GM18909 (cell line): ENCODE measurements at regions not wholly inside any gene's neighbourhood (a gene's known extent, or its start where the extent isn't known, plus 50 kb on each side); places are given as distances from the start of the nearest gene placed in this dataset.
"Not testable (repeated sequence)": the region's sequence is repeated elsewhere in the genome, so short reads cannot be mapped to it uniquely, and the experiment has no call there.

Source experiments
- ATAC-seq: cut with Tn5 transposase; IDR thresholded peaks from one replicate; pipeline ENCODE4 v1.9.1; 2021; ENCODE audit warnings: mild to moderate bottlenecking; ENCODE audit not compliant: unreplicated experiment, poor library complexity

DNA sequence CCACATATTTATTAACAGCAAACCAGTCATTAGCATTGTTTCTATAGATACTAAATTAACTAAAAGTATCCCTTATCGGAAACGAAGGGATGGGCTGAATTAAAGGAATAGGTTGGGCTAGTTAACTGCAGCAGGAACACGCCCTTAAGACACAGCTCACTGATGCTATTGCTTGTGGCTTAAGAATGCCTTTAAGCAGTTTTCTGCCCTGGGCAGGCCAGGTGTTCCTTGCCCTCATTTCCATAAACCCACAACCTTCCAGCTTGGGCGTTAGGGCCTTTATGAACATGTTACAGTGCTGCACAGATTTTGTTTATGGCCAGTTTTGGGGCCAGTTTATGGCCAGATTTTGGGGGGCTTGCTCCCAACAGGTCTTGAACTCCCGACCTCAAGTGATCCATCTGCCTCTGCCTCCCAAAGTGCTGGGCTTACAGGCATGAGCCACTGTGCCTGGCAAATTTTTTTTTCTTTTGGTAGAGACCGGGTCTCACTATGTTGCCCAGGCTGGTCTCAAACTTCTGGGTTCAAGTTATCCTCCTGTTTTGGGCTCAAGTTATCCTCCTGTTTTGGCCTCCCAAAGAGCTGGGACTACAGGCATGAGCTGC is 90.1 kb upstream of the GRIN2A start:
- not testable (repeated sequence) for ATAC-seq

DNA sequence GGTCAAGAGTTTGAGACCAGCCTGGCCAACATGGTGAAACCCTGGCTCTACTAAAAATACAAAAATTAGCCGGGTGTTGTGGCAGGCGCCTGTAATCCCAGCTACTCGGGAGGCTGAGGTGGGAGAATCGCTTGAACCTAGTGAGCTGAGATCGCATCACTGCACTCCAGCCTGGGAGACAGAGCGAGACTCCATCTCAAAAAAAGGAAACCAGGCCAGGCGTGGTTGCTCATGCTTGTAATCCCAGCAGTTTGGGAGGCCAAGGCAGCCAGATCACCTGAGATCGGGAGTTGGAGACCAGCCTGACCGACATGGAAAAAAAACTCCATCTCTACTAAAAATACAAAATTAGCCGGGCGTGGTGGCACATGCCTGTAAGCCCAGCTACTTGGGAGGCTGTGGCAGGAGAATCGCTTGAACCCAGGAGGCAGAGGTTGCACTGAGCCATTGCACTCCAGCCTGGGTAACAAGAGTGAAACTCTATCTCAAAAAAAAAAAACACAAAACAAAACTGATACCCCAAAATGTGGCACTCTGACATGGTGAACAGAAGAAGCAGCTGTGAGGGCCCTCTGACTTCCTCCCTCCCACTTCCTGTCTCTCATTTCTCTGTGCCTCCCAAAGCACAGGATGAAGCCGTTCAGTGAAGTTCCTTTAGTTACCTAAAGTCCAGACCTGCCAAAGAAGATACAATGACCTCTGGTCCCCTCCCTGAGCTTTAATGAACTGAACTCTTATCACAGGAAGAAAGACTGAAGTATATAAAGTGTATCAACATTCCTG is 93.2 kb upstream of the GRIN2A start:
- ATAC-seq = peak; percentile 84

DNA sequence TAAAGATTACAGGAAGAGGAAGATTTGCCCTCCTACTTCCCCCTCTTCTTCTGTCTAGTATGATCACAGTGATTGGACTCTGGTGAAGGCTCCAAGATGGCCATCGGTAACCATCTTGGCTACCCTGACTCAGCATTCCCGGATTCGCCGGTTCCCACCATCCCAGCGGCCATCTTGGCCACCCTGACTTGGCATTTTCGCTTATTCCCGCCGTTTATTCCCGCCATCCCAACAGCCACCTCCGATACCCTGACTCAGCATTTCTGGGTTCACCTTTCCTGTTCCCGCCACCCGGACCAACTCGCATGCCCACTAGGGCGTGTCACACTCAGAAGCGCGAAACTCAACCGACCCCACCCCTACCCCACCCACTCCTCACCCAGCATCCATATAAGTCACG is 95.4 kb upstream of the GRIN2A start:
- ATAC-seq = no peak

DNA sequence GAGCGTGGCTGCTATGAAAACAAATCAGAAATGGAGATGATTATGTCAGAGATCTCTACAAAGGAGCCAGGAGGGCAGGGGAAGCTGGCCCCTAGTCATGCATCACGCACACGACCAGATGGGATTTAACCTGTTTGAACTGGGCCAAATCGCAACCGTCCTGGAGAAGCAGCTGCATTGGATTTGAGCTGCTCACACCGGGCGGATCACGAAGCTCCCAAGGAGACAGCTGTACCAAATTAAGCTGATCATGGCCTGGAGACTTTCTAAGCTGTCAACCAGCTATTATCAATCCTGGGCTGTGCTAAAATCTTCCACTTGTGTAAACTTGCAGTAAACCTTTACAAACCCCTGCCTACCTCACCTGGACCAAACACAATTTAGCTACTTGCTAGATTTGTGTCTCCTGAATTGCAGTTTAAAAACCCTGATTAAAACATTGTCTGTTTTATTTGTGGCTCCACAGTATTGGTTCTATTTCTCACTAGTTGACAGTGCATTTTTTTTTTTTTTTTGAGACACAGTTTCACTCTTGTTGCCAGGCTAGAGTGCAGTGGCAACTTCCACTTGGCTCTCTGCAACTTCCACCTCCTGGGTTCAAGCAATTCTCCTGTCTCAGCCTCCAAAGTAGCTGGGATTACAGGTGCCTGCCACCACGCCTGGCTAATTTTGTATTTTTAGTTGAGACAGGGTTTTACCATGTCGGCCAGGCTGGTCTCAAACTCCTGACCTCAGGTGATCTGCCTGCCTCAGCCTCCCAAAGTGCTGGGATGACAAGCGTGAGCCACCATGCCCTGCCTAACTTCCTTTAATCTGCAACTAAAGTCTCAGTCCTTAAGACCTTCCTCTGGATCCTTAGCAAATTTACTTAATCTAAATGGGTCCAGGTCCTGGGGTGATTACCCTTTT is 98.3 kb upstream of the GRIN2A start:
- ATAC-seq = no peak

DNA sequence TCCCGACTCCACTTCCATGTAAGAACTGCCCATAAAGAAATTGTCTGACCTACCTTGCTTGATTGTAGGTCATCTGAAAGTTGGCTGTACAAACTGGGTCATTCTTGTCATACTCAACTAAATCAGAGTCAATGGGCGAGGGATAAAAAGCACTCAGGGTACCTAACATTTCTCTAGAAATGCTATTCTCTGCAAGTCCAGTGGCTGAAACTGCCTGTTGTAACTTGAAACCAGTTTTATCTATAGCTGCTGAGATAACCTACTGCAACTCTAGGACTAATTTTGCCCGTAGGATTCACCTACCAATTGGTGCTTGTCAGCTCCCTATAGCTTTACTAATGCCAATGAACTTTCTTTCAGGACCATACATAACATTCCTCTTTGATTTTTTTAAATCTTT is 100.1 kb upstream of the GRIN2A start:
- ATAC-seq = no peak

DNA sequence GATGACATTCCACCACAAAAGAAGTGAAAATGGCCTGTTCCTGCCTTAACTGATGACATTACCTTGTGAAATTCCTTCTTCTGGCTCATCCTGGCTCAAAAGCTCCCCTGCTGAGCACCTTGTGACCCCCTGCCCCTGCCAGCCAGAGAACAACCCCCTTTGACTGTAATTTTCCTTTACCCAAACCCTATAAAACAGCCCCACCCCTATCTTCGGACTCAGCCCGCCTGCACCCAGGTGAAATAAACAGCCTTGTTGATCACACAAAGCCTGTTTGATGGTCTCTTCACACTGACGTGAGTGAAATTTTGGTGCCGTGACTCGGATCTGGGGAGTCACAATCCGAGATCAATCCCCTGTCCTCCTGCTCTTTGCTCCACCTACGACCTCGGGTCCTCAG is 101.0 kb upstream of the GRIN2A start:
- ATAC-seq = not testable (repeated sequence)

DNA sequence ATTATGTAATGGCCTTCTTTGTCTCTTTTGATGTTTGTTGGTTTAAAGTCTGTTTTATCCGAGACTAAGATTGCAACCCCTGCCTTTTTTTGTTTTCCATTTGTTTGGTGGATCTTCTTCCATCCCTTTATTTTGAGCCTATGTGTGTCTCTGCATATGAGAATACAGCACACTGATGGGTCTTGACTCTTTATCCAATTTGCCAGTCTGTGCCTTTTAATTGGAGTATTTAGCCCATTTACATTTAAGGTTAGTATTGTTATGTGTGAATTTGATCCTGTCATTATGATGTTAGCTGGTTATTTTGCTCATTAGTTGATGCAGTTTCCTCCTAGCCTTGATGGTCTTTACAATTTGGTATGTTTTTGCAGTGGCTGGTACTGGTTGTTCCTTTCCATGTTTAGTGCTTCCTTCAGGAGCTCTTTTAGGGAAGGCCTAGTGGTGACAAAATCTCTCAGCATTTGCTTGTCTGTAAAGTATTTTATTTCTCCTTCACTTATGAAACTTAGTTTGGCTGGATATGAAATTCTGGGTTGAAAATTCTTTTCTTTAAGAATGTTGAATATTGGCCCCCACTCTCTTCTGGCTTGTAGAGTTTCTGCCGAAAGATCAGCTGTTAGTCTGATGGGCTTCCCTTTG is 95.3 kb upstream of the ATF7IP2 start:
- not testable (repeated sequence) for ATAC-seq

DNA sequence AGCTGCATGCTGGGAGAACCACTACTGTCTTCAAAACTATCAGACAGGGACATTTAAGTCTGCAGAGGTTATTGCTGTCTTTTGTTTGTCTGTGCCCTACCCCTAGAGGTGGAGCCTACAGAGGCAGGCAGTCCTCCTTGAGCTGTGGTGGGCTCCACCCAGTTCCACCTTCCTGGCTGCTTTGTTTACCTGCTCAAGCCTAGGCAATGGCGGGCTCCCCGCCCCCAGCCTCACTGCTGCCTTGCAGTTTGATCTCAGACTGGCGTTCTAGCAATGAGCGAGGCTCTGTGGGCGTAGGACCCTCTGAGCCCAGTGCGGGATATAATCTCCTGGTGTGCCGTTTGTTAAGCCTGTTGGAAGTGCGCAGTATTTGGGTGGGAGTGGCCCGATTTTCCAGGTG is 93.7 kb upstream of the ATF7IP2 start:
- not testable (repeated sequence) for ATAC-seq

DNA sequence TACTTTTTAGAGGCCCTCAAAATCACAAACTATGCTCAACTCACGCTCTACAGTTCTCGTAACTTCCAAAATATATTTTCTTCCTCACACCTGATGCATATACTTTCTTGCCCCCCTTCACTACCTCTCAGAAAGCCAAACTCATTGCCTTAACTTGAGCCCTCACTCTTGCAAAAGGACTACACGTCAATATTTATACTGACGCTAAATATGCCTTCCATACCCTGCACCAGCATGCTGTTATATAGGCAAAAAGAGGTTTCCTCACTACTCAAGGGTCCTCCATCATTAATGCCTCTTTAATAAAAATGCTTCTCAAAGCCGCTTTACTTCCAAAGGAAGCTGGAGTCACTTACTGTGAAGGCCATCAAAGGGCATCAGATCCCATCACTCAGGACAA is 92.9 kb upstream of the ATF7IP2 start:
- ATAC-seq = not testable (repeated sequence)

DNA sequence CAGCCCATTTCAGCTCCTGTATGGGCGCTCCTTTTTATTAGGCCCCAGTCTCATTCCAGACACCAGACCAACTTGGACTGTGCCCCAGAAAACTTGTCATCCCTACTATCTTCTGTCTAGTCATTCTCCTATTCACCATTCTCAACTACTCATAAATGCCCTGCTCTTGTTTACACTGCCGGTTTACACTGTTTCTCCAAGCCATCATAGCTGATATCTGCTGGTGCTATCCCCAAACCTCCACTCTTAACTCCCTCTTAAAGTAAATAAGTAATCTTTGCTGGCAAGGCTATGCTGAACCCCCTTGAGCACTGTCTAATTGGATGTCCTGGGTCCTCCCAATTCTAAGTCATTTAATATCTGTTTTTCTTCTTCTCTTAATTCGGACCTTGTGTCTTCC is 91.7 kb upstream of the ATF7IP2 start:
- ATAC-seq = not testable (repeated sequence)

DNA sequence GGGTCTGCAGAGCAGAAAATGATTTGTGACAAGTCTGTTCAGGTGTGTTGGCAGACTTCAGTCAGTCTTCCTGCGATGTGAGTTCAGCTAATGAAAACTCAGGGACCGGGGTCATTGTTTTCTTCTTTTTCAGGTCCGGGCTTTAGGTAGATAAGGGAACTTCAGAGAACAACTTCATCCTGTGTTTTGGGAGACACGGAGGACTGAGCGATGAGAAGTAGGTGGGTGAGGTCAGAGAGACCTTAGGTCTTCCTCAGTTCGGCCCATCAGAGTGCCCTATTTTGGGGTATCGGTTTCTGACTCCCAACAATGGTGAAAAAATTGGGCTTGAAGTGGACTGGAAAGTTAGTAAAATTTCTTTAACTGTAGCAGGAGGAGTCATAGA is 88.9 kb upstream of the ATF7IP2 start:
- ATAC-seq = peak; percentile 31

DNA sequence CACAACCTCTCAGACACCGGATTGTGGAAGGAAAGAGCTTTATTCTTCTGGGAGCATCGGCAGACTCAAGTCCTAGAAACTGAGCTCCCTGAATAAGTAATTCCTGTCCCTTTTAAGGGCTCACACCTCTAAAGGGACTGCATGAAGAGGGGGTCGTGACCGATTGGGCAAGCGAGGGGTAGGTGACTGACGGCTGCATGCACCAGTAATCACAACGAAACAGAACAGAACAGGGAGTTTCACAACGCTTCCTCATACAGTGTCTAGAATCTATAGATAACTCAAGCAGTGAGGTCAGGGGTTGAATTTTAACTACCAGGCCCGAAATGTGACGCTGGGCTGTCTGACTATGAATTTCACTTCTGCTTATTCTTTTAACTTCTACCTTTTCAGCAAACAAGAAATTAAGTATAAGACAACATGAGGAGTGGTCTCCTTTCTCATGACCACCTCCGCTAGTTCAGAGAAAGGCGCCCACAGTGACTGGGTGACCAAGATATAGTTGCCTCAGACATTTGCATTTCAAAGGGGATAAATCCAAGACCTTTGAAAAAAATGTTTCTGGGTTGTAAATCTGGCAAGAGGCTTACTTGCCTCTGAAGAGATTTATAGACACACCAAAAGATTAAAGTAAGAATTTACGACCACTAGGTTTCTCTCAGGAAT is 88.4 kb upstream of the ATF7IP2 start:
- ATAC-seq = peak; percentile 97

DNA sequence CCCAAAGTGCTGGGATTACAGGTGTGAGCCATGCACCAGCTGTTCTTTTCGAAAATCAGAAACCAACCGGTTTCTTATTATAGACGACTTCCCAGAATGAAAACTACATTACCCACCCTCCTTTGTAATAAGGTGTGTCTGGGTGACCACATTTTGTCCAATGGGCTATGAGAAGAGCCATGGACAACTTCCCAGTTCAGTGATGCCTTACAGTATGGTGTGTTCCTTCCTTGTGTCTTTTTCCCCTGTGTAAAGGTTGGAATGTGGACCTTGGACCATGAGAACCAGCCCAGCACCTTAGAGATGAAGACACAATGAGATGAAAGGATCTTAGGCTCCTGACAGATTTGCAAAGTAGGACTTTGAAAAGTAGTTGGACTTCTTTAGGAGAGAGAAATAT is 85.0 kb upstream of the ATF7IP2 start:
- ATAC-seq = no peak

DNA sequence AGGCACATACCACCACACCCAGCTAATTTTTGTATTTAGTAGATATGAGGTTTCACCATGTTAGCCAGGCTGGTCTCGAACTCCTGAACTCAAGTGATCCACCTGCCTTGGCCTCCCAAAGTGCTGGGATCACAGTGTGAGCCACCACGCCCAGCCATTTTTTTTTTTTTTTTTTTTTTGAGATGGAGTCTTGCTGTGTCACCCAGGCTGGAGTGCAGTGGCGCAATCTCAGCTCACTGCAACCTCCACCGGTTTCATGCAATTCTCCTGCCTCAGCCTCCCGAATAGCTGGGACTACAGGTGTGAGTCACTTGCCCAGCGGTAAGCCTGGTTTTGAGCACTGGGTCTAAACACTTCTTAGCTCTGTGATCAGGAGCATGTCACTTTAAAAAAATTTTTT is 84.3 kb upstream of the ATF7IP2 start:
- ATAC-seq = not testable (repeated sequence)

DNA sequence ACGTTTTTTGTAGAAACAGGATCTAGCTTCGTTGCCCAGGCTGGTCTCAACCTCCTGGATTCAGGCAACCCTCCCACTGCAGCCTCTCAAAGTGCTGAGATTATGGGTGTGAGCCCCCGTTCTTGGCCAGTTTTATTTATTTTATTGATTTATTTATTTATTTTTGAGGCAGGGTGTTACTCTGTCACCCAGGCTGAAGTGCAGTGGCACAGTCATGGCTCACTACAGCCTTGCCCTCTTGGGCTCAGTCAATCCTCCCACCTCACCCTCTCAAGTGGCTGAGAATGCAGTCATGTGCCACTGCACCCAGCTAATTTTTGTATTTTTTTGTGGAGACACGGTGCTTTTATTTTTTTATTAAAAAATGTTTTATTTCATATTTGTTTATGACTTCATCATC is 79.9 kb upstream of the ATF7IP2 start:
- no peak for ATAC-seq

DNA sequence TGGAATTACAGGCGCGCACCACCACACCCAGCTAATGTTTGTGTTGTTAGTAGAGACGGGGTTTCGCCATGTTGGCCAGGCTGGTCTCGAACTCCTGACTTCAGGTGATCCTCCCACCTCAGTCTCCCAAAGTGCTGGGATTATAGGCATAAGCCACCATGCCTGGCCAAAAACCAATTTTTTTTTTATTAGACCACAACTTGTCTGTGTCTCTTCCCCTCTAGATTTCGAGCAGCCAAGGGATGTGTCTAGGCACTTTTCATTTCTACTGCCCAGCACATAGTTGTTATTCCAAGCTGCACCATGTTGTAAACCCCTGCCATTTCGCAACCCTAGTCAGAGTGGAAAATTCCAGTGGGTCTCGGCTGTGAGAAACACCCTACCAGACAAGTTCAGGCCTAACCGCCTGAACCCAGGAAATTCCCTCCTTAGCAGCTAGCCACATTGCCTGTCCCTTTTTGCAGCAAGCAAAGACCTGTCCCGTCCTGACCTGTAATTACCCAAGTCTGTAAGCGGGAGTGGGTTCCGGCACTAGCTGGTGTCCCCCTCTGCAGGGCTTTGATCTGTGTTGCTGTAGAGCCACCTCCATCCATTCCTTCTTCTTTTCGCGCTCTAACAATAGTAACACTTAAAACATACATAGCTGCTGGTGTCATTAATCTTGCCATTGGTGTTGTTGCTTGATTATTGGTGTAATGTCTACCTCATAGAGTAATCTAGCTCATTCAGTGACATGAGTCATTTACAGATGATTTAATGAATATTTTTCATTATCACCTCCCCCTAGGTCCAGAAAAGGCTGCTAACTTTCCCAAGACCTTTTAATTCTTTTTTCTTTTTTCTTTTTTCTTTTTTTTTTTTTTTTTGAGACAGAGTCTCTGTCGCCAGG is 77.3 kb upstream of the ATF7IP2 start:
- no peak for ATAC-seq

DNA sequence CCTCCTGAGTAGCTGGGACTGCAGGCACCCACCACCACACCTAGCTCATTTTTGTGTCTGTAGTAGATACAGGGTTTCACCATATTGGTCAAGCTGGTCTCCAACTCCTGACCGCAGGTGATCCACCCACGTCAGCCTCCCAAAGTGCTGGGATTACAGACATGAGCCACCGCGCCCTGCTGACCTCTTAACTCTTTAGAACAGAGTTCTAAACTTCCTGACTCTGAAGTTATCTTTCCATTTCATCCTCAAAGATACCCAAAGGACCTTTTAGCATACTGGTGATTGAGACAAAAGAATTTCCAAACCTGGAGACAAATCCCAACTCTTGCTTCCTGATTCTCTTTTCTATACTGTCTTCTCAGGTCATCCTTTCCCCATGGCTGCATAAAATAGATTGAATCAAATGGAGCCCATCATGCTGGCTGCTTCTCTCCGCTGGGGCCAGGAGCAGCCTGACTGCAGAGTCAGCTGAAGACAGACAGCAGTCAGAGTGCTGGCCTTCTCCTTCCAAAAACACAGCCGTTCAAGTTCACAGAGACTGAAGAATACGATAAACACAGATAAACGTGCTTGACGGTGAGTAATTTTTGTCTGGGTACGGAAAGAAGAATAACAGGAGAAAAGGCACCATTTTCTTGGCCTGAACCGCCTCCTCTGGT is 76.5 kb upstream of the ATF7IP2 start:
- no peak for ATAC-seq

DNA sequence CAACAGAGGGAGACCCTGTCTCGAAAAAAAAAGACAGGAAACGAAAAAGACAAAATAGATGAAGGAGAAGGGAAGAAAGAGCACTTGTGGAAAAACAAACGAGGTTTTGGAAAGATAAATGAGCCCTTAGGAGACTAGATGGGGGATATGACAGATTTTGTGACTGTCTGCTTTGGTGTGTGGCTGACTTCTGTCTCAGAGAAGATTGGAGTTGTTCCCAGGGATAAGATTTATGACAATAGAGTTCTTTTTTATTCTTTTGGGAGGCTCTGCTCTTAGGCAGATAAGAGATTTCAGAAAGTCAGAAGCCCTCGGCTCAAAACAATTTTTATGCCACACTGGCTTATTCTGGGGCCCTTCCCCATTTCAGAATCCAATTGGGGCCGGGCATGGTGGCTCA is 73.9 kb upstream of the ATF7IP2 start:
- ATAC-seq = no peak
